ENCODE measurements at regions not wholly inside any gene's neighbourhood (a gene's known extent, or its start where the extent isn't known, plus 50 kb on each side); places are given as distances from the start of the nearest gene placed in this dataset.

GRCh38 chr9:90092508-90092907 lies 487.7 kb downstream of the GADD45G start (continued):
- TF ChIP-seq ATF2 (IDR thresholded peaks at IDR 0.05; ENCODE audit: low read length) (no peak), GABPA (IDR thresholded peaks at IDR 0.05; ENCODE audit: borderline replicate concordance, insufficient read depth, low read length) (no peak)

Data from H1 (cell line).